Middle frontal gyrus (tissue), 1 donor: ENCODE measurements at regions not wholly inside any gene's neighbourhood (a gene's known extent, or its start where the extent isn't known, plus 50 kb on each side); places are given as distances from the start of the nearest gene placed in this dataset.
"Not testable (repeated sequence)": the region's sequence is repeated elsewhere in the genome, so short reads cannot be mapped to it uniquely, and the experiment has no call there.

Experiments used
- DNase-seq: peaks from one replicate; pipeline ENCODE4 v3.0.0-alpha.2; 2015; ENCODE audit warnings: low spot score; ENCODE audit errors: extremely low spot score

GRCh38 chr5:159497221-159497620 lies 166.9 kb upstream of the IL12B start:
- no peak for DNase-seq

GRCh38 chr5:159498630-159499029 lies 168.3 kb upstream of the IL12B start:
- DNase-seq, result no peak

GRCh38 chr5:159502116-159502515 lies 171.8 kb upstream of the IL12B start:
- not testable (repeated sequence) for DNase-seq

GRCh38 chr5:159503236-159503635 lies 172.9 kb upstream of the IL12B start:
- DNase-seq, result no peak

- DNase-seq, result no peak
Observed at GRCh38 chr5:159504106-159504856, 174.0 kb upstream of the IL12B start.

GRCh38 chr5:159504857-159505304 lies 174.6 kb upstream of the IL12B start:
- DNase-seq, result no peak

- no peak for DNase-seq
Observed at GRCh38 chr5:159507055-159507454, 176.8 kb upstream of the IL12B start.

GRCh38 chr5:159507661-159508060 lies 177.4 kb upstream of the IL12B start:
- DNase-seq, result no peak

- DNase-seq, result no peak
Observed at GRCh38 chr5:159508344-159508743, 178.1 kb upstream of the IL12B start.

- DNase-seq, result no peak
Observed at GRCh38 chr5:159509002-159509660, 178.8 kb upstream of the IL12B start.

- DNase-seq, result no peak
Observed at GRCh38 chr5:159510282-159510681, 180.0 kb upstream of the IL12B start.

GRCh38 chr5:159511570-159511969 lies 181.3 kb upstream of the IL12B start:
- no peak for DNase-seq

- DNase-seq, result no peak
Observed at GRCh38 chr5:159512064-159512463, 181.8 kb upstream of the IL12B start.

GRCh38 chr5:159514229-159514810 lies 184.0 kb upstream of the IL12B start:
- DNase-seq, result no peak

- no peak for DNase-seq
Observed at GRCh38 chr5:159515197-159515596, 184.9 kb upstream of the IL12B start.

GRCh38 chr5:159515909-159516415 lies 185.7 kb upstream of the IL12B start:
- no peak for DNase-seq

- no peak for DNase-seq
Observed at GRCh38 chr5:159518371-159518770, 188.1 kb upstream of the IL12B start.

GRCh38 chr5:159519365-159519764 lies 189.1 kb upstream of the IL12B start:
- DNase-seq, result no peak

GRCh38 chr5:159522841-159523240 lies 192.6 kb upstream of the IL12B start:
- DNase-seq, result no peak

- not testable (repeated sequence) for DNase-seq
Observed at GRCh38 chr5:159524279-159524678, 194.0 kb upstream of the IL12B start.

GRCh38 chr5:159525117-159525516 lies 194.8 kb upstream of the IL12B start:
- no peak for DNase-seq

- no peak for DNase-seq
Observed at GRCh38 chr5:159527546-159528254, 197.4 kb upstream of the IL12B start.
